ENCODE measurements at regions not wholly inside any gene's neighbourhood (a gene's known extent, or its start where the extent isn't known, plus 50 kb on each side); places are given as distances from the start of the nearest gene placed in this dataset.

DNA sequence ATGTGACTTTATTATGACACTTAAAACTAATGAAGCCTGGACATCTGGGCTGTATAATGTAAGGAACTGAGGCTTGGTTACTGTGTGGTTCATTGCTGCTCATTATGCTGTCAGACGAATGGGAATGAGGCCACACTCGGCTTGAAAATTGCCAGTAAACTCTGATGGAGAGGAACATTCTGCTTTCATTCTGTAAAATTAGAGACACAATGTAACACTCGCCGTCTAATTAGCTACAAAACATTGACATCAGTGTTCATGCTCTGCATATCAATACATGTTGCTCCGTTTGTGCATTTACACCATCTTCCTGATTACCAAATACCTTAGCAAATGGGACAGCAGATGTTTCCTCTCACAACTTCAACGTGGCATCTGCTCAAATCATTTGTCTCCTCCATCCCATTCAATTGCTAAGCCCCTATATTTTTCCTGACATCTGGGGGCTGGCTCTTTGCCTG lies 133.0 kb downstream of the SLC28A3 start:
- TF ChIP-seq, protein P1, sequence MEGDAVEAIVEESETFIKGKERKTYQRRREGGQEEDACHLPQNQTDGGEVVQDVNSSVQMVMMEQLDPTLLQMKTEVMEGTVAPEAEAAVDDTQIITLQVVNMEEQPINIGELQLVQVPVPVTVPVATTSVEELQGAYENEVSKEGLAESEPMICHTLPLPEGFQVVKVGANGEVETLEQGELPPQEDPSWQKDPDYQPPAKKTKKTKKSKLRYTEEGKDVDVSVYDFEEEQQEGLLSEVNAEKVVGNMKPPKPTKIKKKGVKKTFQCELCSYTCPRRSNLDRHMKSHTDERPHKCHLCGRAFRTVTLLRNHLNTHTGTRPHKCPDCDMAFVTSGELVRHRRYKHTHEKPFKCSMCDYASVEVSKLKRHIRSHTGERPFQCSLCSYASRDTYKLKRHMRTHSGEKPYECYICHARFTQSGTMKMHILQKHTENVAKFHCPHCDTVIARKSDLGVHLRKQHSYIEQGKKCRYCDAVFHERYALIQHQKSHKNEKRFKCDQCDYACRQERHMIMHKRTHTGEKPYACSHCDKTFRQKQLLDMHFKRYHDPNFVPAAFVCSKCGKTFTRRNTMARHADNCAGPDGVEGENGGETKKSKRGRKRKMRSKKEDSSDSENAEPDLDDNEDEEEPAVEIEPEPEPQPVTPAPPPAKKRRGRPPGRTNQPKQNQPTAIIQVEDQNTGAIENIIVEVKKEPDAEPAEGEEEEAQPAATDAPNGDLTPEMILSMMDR (conservative IDR thresholded peaks at IDR 0.05 in 1 of 2, IDR thresholded peaks at IDR 0.05 in 1 of 2; ENCODE audit: extremely low read depth in 1 of 2, insufficient read depth in 1 of 2, low read depth in 1 of 2, low read length in 2 of 2): no peak
- TF ChIP-seq EZH2 (IDR thresholded peaks at IDR 0.05; ENCODE audit: borderline replicate concordance, low read length): no peak
